Activated gamma-delta T cell treated with Interleukin-2 at 50 U/mL for 16 hours (primary cell): ENCODE measurements at regions not wholly inside any gene's neighbourhood (a gene's known extent, or its start where the extent isn't known, plus 50 kb on each side); places are given as distances from the start of the nearest gene placed in this dataset.

Experiments
- DNase-seq: peaks from one replicate; pipeline ENCODE4 v3.0.0-alpha.2; 2020

GRCh38 chr10:4029866-4030265 is 244.9 kb upstream of the KLF6 start:
- no peak for DNase-seq

DNA sequence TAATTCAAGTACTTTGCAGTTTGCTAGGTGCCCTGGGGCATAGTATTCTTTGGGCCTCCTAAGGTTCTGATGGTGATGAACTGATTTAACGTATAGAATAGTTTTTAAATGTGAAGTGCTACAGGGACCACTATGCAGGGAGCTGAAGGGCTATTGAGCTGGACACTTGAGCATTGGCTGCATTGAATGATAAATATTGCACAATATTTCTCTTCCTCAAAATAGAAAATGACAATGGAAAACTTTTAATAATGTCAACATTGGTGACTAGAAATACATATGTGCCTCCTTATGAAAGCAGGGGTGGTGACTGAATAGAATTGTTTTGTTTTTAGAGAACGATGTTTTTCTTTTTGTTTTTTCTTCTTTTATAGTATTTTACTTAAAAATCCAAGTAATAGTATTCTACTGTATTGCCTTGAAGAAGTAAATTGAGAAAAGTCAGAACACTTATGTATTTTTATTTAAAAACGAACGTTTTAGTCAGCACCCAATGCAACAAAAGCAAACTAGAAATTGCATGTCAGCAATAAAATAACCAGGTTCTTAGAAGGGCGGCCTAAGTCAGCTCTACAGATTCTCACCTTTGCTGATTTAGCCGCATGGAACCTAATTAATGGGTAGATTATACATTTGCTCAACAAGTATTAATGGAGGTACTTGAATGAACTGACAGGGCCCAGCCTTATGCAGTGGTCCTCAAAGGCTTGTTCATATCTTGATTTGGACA is 244.0 kb upstream of the KLF6 start:
- DNase-seq: no peak

DNA sequence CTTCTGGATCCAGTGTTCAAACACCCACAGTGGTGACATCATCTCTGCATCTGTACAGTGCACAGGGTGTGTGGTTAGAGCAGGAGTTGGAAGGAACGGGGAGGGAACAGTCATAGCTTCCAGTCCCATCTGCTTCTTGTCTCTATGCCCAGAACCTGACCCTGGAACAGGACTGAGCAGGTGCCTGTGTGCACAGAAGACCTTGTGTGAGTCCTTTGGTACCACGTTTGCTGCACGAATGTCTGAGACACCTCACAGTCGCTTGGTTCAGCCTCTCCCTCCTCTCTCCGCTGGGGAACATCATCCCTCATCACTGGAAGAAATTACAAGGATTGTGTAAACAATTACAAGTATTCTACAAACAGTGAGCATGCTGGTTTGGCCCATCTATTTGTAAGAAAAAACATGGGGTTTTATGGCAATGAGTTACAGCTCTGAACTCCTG is 243.0 kb upstream of the KLF6 start:
- no peak for DNase-seq

DNA sequence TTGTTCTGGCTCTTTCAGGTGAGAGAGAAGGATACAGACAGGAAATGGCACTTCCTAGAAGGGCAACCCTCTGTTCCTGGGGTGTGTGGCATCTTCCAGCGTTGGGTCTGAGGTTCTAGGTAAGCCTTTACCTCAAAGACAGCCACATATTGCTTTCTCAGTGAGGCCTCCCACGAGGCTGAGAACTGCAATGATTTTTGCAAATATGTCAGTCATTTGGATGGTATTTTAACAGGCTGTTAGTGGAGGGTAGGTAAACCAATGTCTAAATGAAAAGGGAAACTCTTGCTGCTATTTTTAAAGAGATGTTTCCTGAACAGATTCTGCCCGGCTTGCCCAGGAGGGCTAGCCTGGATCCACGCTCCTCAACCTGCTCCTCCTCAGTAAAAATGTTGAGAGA is 240.3 kb upstream of the KLF6 start:
- no peak for DNase-seq

- no peak for DNase-seq
Observed at GRCh38 chr10:4024516-4025245, 239.7 kb upstream of the KLF6 start.

- no peak for DNase-seq
Observed at GRCh38 chr10:4024027-4024426, 239.0 kb upstream of the KLF6 start.

- no peak for DNase-seq
Observed at GRCh38 chr10:4022473-4022872, 237.5 kb upstream of the KLF6 start.

DNA sequence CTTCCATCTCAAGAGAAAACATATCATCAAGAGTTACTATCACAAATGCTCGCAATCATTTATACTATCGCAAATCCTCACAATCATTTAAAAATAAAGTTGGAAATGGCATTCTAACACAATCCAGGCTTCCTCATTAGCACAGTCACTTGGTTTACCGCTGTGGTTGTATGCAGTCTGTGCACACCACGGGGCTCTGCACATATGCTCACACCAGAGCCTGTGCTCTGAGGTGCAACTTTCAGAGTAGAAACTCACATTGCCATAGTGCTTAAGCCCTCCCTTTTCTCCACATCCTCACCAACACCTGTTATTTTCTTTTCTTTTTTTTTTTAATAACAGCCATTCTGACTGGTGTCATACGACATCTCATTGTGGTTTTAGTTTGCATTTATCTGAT is 235.6 kb upstream of the KLF6 start:
- no peak for DNase-seq

GRCh38 chr10:4018054-4018511 is 233.1 kb upstream of the KLF6 start:
- DNase-seq: no peak

DNA sequence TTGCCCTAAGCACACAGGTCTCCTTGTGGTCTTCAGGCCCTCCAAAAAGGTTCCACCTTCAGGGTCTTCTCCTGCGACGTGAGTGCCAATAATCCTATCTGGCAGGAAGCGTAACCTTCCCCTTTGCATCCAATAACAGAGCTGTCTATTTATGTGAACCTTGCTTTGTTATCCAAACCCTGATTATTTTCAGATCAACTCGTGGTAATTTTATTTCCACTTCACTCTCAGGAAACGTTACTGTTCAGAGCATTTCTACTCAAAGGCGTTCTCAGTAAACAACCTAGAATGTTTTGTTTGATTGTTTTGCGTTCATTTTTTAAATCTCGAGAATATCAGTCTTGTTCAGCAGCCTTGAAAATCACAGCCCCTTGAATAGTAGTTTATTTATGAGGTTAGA is 232.3 kb upstream of the KLF6 start:
- DNase-seq: no peak

DNA sequence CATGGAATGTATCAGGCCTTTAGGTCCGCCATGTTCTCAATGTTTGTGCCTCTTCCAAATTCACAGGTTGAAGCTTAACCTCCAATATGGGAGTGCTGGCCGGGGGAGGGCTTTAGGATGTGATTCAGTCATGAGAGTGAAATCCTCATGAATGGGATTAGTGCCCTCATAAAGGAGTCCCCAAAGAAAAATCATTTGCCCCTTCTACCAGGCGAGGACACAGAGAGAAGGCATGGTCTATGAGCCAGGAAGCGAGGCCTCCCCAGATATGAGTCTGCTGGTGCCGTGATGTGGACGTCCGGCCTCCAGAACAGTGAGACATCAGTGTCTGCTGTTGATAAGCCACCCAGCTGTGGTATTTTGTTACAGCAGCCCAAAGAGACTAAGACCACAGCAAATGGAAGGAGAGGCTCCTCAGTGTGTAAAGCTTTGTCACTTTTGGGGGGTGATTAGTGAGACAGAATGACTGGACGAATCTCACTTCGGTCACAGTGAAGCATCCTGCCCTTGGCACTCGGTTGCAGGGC is 231.3 kb upstream of the KLF6 start:
- DNase-seq: no peak

GRCh38 chr10:4013651-4014121 is 228.7 kb upstream of the KLF6 start:
- no peak for DNase-seq

GRCh38 chr10:4012848-4013247 is 227.8 kb upstream of the KLF6 start:
- DNase-seq: no peak

DNA sequence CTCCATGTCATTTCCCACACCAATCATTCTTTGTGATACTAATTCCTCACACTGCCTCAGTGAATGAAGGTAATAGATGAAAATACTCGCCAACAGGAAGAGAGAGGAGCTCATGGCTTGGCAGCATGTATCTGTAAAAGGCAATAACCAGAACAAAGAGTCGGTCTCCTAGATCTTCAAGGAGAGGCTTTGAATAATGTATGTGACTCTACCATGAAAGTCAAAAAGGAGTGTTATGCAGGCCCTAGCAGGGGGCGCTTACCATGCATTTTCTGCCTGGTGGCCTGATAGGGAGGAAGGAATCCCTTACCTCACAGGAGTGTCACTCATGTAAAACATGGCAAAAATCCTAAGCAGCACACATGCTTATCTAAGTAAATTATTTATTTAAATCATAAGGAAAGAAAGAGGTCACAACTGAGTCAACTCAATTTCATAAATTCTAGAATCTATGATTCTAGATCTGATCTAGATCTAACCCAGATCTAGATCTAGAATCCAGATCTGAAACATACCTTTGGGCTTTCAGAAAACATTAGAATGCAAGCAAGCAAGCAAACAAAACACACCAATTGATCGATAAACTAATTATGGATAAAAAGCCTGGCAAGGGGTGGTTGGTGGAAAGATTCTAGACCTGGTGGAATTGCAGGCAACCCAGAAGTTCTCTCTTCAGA is 226.3 kb upstream of the KLF6 start:
- DNase-seq: no peak

DNA sequence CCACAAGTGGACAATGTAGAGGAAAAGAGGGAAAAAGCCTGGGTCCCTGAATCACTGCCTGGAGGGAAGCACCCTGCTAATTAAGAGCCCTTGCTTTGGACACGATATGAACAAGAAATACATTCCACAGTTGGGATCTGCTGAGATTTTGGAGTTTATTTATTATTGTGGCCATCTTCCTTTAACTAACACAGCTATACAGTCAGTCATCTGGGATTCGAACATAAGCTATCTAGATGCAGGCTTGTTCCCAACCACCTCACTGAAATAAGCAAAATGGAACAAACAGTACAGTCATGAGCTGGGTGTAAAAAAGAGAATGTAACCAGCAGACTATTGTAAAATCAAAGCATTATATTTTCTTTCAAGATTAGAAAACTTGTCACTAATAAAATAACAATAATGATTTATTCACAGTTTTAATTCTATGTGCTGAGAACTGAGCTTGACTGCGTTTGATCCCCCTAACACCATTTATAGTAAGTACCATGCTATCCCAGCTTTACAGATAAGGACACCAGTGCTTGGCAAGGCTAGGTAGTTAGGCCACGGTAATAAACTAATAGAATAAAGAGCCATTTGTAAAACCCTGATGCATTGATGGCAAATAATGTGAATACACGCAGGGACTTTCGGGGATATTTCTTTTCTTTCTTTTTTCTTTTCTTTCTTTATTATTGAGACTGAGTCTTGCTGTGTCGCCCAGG is 223.8 kb upstream of the KLF6 start:
- DNase-seq: no peak

GRCh38 chr10:4007771-4008170 is 222.8 kb upstream of the KLF6 start:
- no peak for DNase-seq

DNA sequence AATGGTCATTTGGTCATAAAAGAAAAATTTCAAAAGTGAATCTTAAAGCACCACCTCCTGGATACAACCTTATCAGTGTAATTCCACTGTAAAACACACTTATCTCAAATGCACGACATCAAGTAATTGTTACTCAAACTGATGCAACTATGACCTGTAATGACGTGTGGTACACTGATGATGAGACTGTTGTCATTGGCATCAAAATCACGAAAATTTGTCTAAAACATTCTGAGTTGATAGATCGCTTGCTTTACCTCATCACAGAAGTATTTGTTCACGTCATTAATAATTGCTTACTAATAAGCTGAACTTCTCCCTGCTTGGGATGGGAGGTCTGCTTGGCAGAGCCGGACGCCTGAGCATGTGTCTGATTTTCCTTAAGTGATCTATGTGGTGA is 221.8 kb upstream of the KLF6 start:
- DNase-seq: no peak

GRCh38 chr10:4006051-4006450 is 221.0 kb upstream of the KLF6 start:
- no peak for DNase-seq

- DNase-seq: no peak
Observed at GRCh38 chr10:4004990-4005389, 220.0 kb upstream of the KLF6 start.

DNA sequence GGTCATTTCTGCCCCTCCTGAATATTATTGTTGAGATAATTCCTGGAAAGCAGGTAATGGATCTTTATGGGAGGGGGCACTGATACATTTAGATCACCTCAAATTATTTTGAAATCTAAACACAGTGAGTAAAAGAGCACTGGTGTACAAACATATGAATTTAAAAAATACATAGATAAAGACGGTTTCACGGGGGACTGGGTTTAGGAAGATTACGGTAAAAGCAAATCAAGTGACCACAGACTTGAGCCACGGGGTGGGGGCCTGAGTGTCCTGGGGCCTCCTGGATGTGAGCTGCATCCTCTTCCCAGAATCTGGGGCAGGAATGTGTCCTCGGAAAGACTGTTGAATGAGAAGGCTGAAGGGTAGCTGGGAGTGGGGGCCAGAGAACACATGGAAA is 219.1 kb upstream of the KLF6 start:
- no peak for DNase-seq

DNA sequence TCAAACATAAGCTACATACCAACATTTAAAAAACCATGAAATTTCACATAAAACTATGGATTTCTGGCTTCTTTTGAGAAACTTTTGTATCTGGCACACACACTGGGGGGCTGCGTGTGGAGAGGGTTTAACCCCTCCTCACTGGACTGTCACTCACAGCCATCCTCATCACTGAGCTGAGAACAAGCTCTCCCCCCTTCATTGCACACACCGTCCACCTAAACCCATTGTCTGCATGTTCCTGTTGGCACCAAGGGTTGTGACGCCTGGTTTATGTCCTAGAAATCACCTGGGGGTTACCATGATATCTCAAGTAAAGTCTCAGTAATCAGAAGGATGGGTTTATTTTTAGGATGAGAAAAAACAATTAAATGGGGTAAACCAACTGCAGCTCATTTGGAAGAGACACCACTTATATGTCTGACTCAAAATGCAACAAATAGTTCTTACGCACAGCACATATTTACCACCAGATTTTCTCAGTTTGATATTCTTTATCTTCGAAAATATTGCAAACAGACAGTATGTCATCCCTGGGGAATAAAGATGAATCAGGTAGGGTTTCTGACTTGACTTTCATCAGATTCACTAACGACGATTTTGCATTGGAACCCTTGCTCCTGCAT is 218.5 kb upstream of the KLF6 start:
- no peak for DNase-seq

GRCh38 chr10:4001811-4002210 is 216.8 kb upstream of the KLF6 start:
- DNase-seq: no peak
